ENCODE measurements at regions not wholly inside any gene's neighbourhood (a gene's known extent, or its start where the extent isn't known, plus 50 kb on each side); places are given as distances from the start of the nearest gene placed in this dataset.

GRCh38 chr20:23192469-23192868 lies 106.3 kb upstream of the CD93 start (continued):
- TF ChIP-seq NR0B1 (IDR thresholded peaks at IDR 0.05; ENCODE audit: partially characterized antibody) (no peak), TAF9B (IDR thresholded peaks at IDR 0.05; ENCODE audit: partially characterized antibody) (no peak), POLR2B (IDR thresholded peaks at IDR 0.05; ENCODE audit: low read depth, partially characterized antibody) (no peak), SRSF7 (optimal IDR thresholded peaks at IDR 0.05; ENCODE audit: low read depth, low read length) (no peak), REST (IDR thresholded peaks at IDR 0.05; ENCODE audit: borderline replicate concordance) (no peak), REST (CRISPR knock-in tag; IDR thresholded peaks at IDR 0.05; ENCODE audit: low read depth) (no peak)
